Activated B cell treated with CpG ODN at 0.5 μM for 24 hours (primary cell): ENCODE measurements at regions not wholly inside any gene's neighbourhood (a gene's known extent, or its start where the extent isn't known, plus 50 kb on each side); places are given as distances from the start of the nearest gene placed in this dataset.

Experiments
- ATAC-seq: fragments of 200-7000 bp; cut with Tn5 transposase; one replicate; pipeline ENCODE4 v1.10.0; 2021; ENCODE audit warnings: low read depth, mild to moderate bottlenecking, moderate library complexity
- CTCF ChIA-PET: fragments of 350-600 bp; sonication (Branson Sonifier 250); formaldehyde crosslinking; loops from one replicate; lab custom pipeline; 2021; ENCODE audit warnings: antibody characterized with exemption; lab: Charles Lee
- POLR2A ChIA-PET: fragments of 350-600 bp; sonication (Branson Sonifier 250); formaldehyde crosslinking; loops from one replicate; lab custom pipeline; 2021; ENCODE audit warnings: antibody characterized with exemption; lab: Charles Lee
- DNase-seq: peaks from one replicate; pipeline ENCODE4 v3.0.0; 2022
- H3K27ac Mint-ChIP-seq: one replicate; pipeline ENCODE4 v1.8.0; 2020; ENCODE audit warnings: mixed read lengths
- H3K27me3 Mint-ChIP-seq: one replicate; pipeline ENCODE4 v1.8.0; 2021; ENCODE audit warnings: mixed read lengths
- H3K36me3 Mint-ChIP-seq: one replicate; pipeline ENCODE4 v1.8.0; 2021; ENCODE audit warnings: low read depth, mixed read lengths
- H3K4me1 Mint-ChIP-seq: one replicate; pipeline ENCODE4 v1.8.0; 2021; ENCODE audit warnings: mixed read lengths
- H3K4me3 Mint-ChIP-seq: one replicate; pipeline ENCODE4 v1.8.0; 2020; ENCODE audit warnings: mild to moderate bottlenecking, mixed read lengths
- H3K9me3 Mint-ChIP-seq: one replicate; pipeline ENCODE4 v1.8.0; 2020; ENCODE audit warnings: mixed read lengths
- CTCF ChIP-seq: fragments of 200-600 bp; IDR thresholded peaks from one replicate; pipeline ENCODE4 v1.8.0; 2022; ENCODE audit warnings: antibody characterized with exemption, mild to moderate bottlenecking
- intact Hi-C: fragments of 100-400 bp; cut with micrococcal nuclease; formaldehyde crosslinking; loops from one replicate; pipeline ENCODE4 v1.15.1; 2024

GRCh38 chr17:70797166-70797565 is 627.8 kb downstream of the KCNJ2 start:
- no peaks in the 10 kb centered on the region for H3K27me3 Mint-ChIP-seq
- H3K4me3 Mint-ChIP-seq: no peak overlapping the region
- TF ChIP-seq CTCF: no peak
- DNase-seq (no peak), ATAC-seq (no peak)
- H3K4me1 Mint-ChIP-seq: no peaks in the 10 kb centered on the region
- CTCF ChIA-PET: no interaction called here
- H3K9me3 Mint-ChIP-seq: no peaks in the 10 kb centered on the region
- intact Hi-C loops: no loop called here
- no peak overlapping the region for H3K27ac Mint-ChIP-seq
- no peaks in the 10 kb centered on the region for H3K36me3 Mint-ChIP-seq
- POLR2A ChIA-PET: no interaction called here

DNA sequence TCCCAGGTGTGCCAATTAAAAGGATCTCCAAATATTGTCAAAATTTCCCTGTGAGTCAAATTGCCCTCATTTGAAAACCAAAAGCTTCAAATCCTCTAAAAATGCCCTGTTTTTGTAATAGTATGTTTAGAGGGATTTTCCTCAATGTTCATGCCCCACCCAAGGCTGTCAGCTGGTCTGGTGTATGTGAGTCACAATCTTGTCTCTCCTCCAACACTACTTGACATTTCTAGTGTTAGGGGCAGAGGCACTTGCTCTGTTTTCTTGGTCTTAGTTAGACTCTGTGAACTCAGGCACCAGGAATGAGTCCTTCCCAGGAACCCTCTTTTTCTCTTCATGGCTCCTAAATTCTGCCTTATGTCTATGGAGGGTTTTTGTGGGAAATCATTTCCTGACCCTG is 634.8 kb downstream of the KCNJ2 start:
- no peaks in the 10 kb centered on the region for H3K36me3 Mint-ChIP-seq
- ChIA-PET CTCF (no interaction called here), POLR2A (no interaction called here)
- no peak overlapping the region for H3K27ac Mint-ChIP-seq
- no peak for TF ChIP-seq CTCF
- peaks cover 4% of the 10 kb centered on the region for H3K9me3 Mint-ChIP-seq
- intact Hi-C loops: no loop called here
- H3K27me3 Mint-ChIP-seq: no peaks in the 10 kb centered on the region
- DNase-seq: no peak
- no peak overlapping the region for H3K4me3 Mint-ChIP-seq
- no peak for ATAC-seq
- H3K4me1 Mint-ChIP-seq: no peaks in the 10 kb centered on the region

- no peak for DNase-seq
- TF ChIP-seq CTCF: no peak
- no peaks in the 10 kb centered on the region for H3K4me1 Mint-ChIP-seq
- no peaks in the 10 kb centered on the region for H3K27me3 Mint-ChIP-seq
- peaks cover 4% of the 10 kb centered on the region for H3K9me3 Mint-ChIP-seq
- ChIA-PET CTCF (no interaction called here), POLR2A (no interaction called here)
- H3K27ac Mint-ChIP-seq: no peak overlapping the region
- no peaks in the 10 kb centered on the region for H3K36me3 Mint-ChIP-seq
- no peak for ATAC-seq
- intact Hi-C loops: no loop called here
- no peak overlapping the region for H3K4me3 Mint-ChIP-seq
These were observed 639.3 kb downstream of the KCNJ2 start for GRCh38 chr17:70808596-70808995.

GRCh38 chr17:70810609-70811008 is 641.3 kb downstream of the KCNJ2 start:
- H3K4me1 Mint-ChIP-seq: no peaks in the 10 kb centered on the region
- ATAC-seq: no peak
- H3K4me3 Mint-ChIP-seq: no peak overlapping the region
- intact Hi-C loops: no loop called here
- no peak for DNase-seq
- H3K27ac Mint-ChIP-seq: no peak overlapping the region
- ChIA-PET POLR2A (no interaction called here), CTCF (no interaction called here)
- TF ChIP-seq CTCF: no peak
- H3K9me3 Mint-ChIP-seq: peaks cover 4% of the 10 kb centered on the region
- no peaks in the 10 kb centered on the region for H3K27me3 Mint-ChIP-seq
- no peaks in the 10 kb centered on the region for H3K36me3 Mint-ChIP-seq

DNA sequence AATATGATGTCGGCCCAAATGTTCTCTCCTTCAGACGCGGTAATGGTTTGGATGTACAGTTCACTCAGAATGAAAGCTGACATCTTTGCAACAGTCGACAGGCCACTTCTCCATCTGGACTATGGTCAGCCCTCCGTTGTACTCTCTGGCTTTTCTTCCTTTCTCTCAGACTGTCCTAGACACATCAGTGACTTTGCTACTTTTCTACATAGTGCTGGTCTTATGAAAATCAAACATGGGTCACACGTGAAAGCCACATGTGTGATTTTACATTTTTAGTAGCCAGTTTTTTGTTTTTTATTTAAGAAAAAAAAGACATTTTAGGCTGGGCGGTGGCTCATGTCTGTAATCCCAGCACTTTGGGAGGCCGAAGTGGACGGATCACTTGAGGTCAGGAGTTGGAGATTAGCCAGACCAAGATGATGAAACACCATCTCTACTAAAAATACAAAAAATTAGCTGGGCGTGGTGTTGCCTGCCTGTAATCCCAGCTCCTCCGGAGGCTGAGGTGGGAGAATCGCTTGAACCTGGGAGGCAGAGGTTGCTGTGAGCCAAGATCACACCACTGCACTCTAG is 644.1 kb downstream of the KCNJ2 start:
- intact Hi-C loops: no loop called here

More for the DNA sequence above, 644.1 kb downstream of the KCNJ2 start:
- no peak for DNase-seq
- POLR2A ChIA-PET: no interaction called here
- Mint-ChIP-seq H3K9me3 (peaks cover 5% of the 10 kb centered on the region), H3K36me3 (no peaks in the 10 kb centered on the region), H3K27ac (no peak overlapping the region), H3K4me3 (no peak overlapping the region), H3K4me1 (no peaks in the 10 kb centered on the region), H3K27me3 (no peaks in the 10 kb centered on the region)
- no peak for TF ChIP-seq CTCF
- CTCF ChIA-PET: no interaction called here
- no peak for ATAC-seq
